Ectodermal cell (in vitro differentiated cells): ENCODE measurements at regions not wholly inside any gene's neighbourhood (a gene's known extent, or its start where the extent isn't known, plus 50 kb on each side); places are given as distances from the start of the nearest gene placed in this dataset.

Experiments
- H3K27ac ChIP-seq: 2 replicates; pipeline ENCODE4 v1.7.0; 2013; ENCODE audit warnings: mild to moderate bottlenecking, low read depth, low read length; ENCODE audit not compliant: insufficient read depth, poor library complexity, severe bottlenecking
- H3K27me3 ChIP-seq: 2 replicates; pipeline ENCODE4 v1.7.0; 2013; ENCODE audit warnings: mild to moderate bottlenecking, low read length; ENCODE audit not compliant: insufficient read depth, control insufficient read depth, poor library complexity, severe bottlenecking
- H3K36me3 ChIP-seq: one replicate; pipeline ENCODE4 v1.7.0; 2013; ENCODE audit warnings: low read length; ENCODE audit not compliant: control insufficient read depth, insufficient read depth
- H3K4me1 ChIP-seq: one replicate; pipeline ENCODE4 v1.7.0; 2013; ENCODE audit warnings: low read length; ENCODE audit not compliant: control insufficient read depth, insufficient read depth
- H3K4me3 ChIP-seq: 2 replicates; pipeline ENCODE4 v1.7.0; 2013; ENCODE audit warnings: low read depth, low read length, control low read depth; ENCODE audit not compliant: insufficient read depth
- H3K9me3 ChIP-seq: 2 replicates; pipeline ENCODE4 v1.7.0; 2013; ENCODE audit warnings: mild to moderate bottlenecking, low read length, moderate library complexity; ENCODE audit not compliant: control insufficient read depth
- WGBS, 2 experiments: methylation state at CpG; one replicate each; pipeline ENCODE4 v1.1.7; 2013; ENCODE audit warnings: missing lambda C conversion rate in 2 of 2; 5-methylcytosine and 5-hydroxymethylcytosine counted together

DNA sequence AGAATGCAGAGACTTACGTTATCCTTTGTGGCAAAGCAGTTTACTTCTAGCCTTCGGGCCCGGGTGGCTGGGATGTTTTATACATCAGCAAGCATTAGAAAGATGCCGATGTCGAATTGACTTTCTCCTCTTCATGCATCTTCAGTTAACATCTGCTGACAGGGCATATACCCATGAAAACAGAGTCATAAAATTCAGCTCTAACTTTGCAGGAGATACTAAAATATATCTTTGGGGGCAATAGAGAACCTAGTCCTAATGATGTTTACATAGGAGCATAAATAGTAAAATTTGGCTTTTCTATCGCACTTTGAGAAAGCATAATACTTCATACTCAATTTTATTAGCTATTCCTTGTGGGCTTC, 247.9 kb downstream of the PRELID2 start:
- H3K4me1 ChIP-seq: no peaks in the 10 kb centered on the region
- no peaks in the 10 kb centered on the region for H3K27me3 ChIP-seq
- 92 to 95% methylated on average over 6 of the region's 6 CpGs for WGBS, 2 experiments
- no peak overlapping the region for H3K27ac ChIP-seq
- H3K9me3 ChIP-seq: no peaks in the 10 kb centered on the region
- no peak overlapping the region for H3K4me3 ChIP-seq
- H3K36me3 ChIP-seq: no peaks in the 10 kb centered on the region

DNA sequence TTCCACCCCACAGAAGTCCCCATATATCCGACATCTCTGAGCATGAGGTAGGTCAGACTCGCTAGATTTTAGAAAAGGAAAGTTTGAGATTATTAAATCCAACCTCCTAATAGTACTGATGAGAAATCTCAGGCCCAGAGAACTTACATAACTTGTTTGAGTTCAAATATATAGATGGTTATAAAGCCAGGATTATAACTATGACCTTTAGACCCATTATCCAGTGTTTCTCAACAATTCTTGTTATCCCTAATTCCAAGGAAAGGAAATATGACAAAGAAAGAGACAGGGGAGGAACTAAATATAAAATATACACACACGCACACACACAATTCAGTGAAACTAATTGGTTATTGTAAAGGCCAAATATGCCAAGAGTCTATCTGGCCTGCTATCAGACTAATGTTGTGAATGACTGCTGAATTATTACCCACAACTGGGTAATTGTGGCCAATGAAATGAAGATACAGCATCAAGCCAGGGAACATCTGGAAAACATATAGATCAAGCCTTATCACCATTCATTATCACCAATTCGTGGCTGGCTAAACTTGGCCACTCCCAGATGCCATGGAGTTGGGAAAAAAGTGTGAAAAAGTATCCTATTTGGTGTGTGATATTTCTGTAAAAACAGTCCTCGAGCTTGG, 248.4 kb downstream of the PRELID2 start:
- H3K4me3 ChIP-seq: no peak overlapping the region
- no peaks in the 10 kb centered on the region for H3K9me3 ChIP-seq
- no peak overlapping the region for H3K27ac ChIP-seq
- WGBS, 2 experiments: 91 to 96% methylated on average over 2 to 5 of the region's 5 CpGs
- no peaks in the 10 kb centered on the region for H3K36me3 ChIP-seq
- no peaks in the 10 kb centered on the region for H3K27me3 ChIP-seq
- H3K4me1 ChIP-seq: no peaks in the 10 kb centered on the region

DNA sequence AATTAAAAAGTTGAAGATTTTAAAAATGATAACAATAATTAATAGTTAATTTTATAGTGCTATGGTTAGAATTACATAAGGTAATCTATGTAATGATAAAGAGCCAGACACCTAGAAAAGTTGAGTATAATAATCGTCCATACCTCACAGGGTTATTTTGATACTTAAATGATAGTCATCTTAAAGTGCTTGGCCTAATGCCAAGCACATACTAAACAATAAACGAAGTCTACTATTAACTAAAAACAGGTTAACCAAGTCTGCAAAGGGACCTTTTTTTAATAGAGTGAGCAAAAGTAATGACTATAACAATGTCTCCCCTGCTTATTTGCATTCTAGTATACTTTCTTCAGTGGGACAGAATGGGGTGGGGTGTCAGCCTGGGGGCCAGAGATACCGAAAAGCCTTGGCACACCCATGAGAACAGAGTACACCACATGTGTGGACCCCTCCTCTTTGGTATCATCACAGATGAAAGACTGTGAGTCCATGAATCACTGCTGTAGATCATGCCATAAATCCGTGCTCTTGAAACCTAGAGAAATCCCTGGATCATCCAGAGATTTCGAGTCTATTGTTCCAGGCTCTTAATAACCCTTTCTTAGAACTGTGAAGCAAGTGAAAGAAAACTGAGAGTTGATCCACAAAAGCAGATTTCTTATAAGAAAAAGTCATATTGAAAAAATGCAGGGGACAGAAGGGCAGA, 249.5 kb downstream of the PRELID2 start:
- Histone ChIP-seq H3K27ac (no peak overlapping the region), H3K36me3 (no peaks in the 10 kb centered on the region), H3K9me3 (no peaks in the 10 kb centered on the region), H3K4me3 (no peak overlapping the region), H3K4me1 (no peaks in the 10 kb centered on the region), H3K27me3 (no peaks in the 10 kb centered on the region)
- 88 to 91% methylated on average over 4 to 5 of the region's 5 CpGs for WGBS, 2 experiments

DNA sequence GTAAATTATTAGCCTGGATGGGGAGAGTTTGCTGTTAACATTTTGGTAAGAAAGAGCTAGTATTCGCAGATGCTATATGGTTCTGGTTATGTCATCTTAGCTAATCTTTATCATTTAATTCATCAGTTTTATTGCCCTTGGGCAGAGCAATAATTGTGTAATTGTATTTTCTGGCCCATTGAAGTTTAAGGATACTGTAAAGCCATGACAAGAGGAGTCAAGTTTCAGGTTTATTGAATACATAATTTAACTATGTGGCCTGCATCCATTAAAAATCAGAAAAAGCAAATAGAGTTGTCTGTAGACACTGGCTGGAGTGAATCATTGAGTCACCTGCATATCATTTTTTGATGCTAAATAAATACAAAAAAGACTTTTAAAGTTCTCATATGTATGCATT, 255.8 kb downstream of the PRELID2 start:
- WGBS, 2 experiments: 100% methylated on average over 1 of the region's 1 CpG; no CpG with 5 or more reads in 1 of the 2 experiments
- no peak overlapping the region for H3K27ac ChIP-seq
- H3K4me3 ChIP-seq: no peak overlapping the region
- no peaks in the 10 kb centered on the region for H3K9me3 ChIP-seq
- H3K36me3 ChIP-seq: no peaks in the 10 kb centered on the region
- H3K4me1 ChIP-seq: no peaks in the 10 kb centered on the region
- H3K27me3 ChIP-seq: no peaks in the 10 kb centered on the region

- WGBS, 2 experiments: 93 to 96% methylated on average over 3 of the region's 3 CpGs
- Histone ChIP-seq H3K4me1 (no peaks in the 10 kb centered on the region), H3K27ac (no peak overlapping the region), H3K27me3 (no peaks in the 10 kb centered on the region), H3K4me3 (no peak overlapping the region), H3K36me3 (no peaks in the 10 kb centered on the region), H3K9me3 (no peaks in the 10 kb centered on the region)
Observed at GRCh38 chr5:145574889-145575573, 260.1 kb downstream of the PRELID2 start.

DNA sequence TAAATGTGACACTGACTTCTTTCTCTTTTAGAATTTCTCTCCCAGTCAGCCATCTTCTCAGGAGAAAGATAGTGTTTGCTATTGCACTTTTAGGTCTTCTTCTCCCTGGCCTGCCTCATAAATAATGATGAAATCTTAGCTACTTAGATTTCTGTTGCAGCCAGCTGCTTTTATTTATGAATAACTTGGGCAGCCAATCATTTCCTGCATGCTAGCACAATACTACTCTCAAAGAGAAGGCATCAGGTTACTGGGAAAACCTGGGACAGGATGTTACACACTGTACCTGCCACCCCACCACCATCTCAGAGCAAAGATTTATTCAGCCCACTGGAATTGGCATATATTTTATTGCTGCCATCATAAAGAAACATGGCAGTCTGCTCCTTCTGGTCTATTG, 266.6 kb downstream of the PRELID2 start:
- no peak overlapping the region for H3K27ac ChIP-seq
- no peak overlapping the region for H3K4me3 ChIP-seq
- H3K27me3 ChIP-seq: no peaks in the 10 kb centered on the region
- no peaks in the 10 kb centered on the region for H3K4me1 ChIP-seq
- no peaks in the 10 kb centered on the region for H3K36me3 ChIP-seq
- no peaks in the 10 kb centered on the region for H3K9me3 ChIP-seq

DNA sequence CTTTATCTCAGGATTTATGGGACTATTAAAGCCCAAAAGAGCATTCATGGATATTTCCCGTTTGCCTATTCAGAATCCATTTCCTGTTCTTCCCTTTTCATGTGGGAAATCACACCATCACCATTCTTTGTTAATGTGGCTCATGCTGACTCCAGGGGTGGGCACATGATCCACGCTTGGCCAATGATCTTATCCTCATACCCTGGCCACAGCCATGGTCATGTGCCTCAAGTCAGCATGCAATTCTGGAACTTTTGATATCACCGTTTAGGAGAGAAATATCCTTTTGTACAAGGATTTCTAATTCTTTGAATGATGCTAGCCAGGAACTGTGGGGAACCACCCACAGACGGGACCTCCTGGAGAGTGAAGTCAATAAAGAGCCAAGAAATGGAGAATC, 272.2 kb downstream of the PRELID2 start:
- Histone ChIP-seq H3K36me3 (no peaks in the 10 kb centered on the region), H3K4me1 (no peaks in the 10 kb centered on the region), H3K27ac (no peak overlapping the region), H3K9me3 (no peaks in the 10 kb centered on the region), H3K4me3 (no peak overlapping the region), H3K27me3 (no peaks in the 10 kb centered on the region)
- 93 to 95% methylated on average over 4 of the region's 4 CpGs for WGBS, 2 experiments

- WGBS, 2 experiments: 88 to 94% methylated on average over 1 of the region's 1 CpG
- no peaks in the 10 kb centered on the region for H3K9me3 ChIP-seq
- H3K27me3 ChIP-seq: no peaks in the 10 kb centered on the region
- H3K27ac ChIP-seq: no peak overlapping the region
- H3K4me1 ChIP-seq: no peaks in the 10 kb centered on the region
- no peak overlapping the region for H3K4me3 ChIP-seq
- no peaks in the 10 kb centered on the region for H3K36me3 ChIP-seq
Observed at GRCh38 chr5:145558288-145558687, 276.9 kb downstream of the PRELID2 start.

DNA sequence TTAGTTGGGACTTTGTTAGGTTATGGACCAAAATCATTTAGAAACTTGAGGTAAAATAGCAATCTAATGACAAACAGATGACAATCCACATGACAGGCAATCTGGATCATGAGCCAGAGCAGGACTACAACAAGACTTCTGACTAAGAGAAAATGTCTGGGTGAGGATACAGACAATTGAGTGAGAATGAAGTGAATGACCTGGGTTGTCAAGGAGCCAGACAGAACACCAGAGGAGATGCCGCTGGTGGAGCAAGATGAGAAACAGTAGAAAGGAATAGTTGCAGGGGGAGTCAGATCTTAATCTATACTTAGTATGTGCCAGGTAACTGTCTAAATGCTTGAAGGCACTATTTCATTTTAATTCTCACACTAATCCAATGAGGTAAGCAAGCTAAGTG, 277.8 kb downstream of the PRELID2 start:
- H3K27me3 ChIP-seq: no peaks in the 10 kb centered on the region
- no peaks in the 10 kb centered on the region for H3K9me3 ChIP-seq
- no peak overlapping the region for H3K4me3 ChIP-seq
- H3K4me1 ChIP-seq: no peaks in the 10 kb centered on the region
- no peaks in the 10 kb centered on the region for H3K36me3 ChIP-seq
- WGBS, 2 experiments: 85 to 100% methylated on average over 1 of the region's 1 CpG
- H3K27ac ChIP-seq: no peak overlapping the region

- Histone ChIP-seq H3K36me3 (no peaks in the 10 kb centered on the region), H3K27ac (no peak overlapping the region), H3K27me3 (no peaks in the 10 kb centered on the region), H3K4me3 (no peak overlapping the region), H3K4me1 (no peaks in the 10 kb centered on the region), H3K9me3 (no peaks in the 10 kb centered on the region)
Observed at GRCh38 chr5:145554399-145554798, 280.7 kb downstream of the PRELID2 start.
